GM19240 (cell line): ENCODE measurements at regions not wholly inside any gene's neighbourhood (a gene's known extent, or its start where the extent isn't known, plus 50 kb on each side); places are given as distances from the start of the nearest gene placed in this dataset.

ENCODE experiments used
- DNase-seq: peaks from one replicate; pipeline ENCODE4 v3.0.0; 2011; ENCODE audit warnings: low spot score; ENCODE audit not compliant: insufficient read length

DNA sequence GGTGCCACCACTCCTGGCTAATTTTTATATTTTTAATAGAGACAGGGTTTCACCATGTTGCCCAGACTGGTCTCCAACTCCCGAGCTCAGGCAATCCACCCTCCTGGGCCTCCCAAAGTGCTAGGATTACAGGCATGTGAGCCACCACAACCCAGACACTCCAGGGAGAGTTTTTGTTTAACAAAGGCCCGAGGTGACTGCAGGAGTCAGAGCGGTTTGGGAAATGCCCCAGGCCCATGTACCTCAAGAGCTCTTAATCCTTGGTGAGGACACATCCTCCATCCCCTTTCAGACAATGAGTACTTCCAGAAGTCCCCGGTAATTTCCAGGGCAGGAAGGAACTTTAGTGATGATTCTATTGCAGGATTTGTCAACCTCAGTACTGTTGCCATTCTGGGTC, 176.0 kb downstream of the ESRRB start:
- no peak for DNase-seq

DNA sequence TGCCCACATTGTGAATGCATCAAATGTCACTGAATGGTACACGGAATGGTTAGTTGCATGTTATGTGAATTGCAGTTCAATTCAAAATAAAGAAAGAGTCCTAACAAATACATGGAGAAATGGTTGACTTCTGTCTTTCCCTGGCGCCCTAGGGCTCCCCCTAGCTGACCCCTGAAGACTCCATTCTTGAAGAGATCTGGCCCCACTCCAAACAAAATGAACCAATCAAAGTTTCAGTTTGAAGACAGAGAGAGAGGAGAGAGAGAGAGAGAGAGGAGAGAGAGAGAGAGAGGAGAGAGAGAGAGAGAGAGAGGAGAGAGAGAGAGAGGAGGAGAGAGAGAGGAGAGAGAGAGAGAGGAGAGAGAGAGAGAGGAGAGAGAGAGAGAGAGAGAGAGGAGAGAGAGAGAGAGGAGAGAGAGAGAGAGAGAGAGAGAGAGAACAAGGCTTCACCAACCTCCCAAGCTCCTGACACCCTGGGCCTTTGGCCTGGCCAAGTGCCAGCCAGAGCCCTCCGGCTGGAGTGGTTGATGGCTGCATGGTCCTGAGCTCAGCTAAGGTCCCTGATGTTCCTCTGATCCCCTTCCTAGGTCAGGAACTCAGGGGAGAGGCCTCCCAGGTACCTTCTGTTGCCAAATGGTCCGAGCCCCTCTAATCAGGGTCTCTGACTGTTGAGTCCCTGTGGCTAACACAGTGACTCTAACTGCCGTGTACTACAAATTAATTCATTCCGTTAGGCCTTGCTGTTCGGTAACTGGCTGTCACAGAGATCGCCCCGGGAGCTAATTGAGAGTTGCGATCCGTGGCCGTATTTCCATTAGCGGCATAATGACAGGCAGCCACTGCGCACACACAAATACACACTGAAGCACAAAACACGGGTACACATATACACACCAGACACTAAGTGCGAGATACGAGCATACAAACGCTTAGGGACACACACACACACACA, 188.8 kb downstream of the ESRRB start:
- DNase-seq = no peak

DNA sequence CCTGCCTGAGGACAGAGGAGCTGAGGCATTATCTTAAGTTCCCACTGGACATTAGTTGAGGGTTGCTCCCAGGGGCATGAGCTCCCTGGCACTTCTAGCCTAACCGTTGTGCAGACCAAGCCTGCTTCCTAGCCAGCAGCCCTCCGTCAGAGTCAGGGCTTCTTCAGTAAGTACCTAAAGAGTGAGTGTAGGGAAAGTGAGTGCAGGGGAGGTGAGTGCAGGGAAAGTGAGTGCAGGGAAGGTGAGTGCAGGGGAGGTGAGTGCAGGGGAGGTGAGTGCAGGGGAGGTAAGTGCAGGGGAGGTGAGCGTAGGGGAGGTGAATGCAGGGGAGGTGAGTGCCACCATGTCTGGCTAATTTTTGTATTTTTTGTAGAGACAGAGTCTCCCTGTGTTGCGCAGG, 190.5 kb downstream of the ESRRB start:
- no peak for DNase-seq

DNA sequence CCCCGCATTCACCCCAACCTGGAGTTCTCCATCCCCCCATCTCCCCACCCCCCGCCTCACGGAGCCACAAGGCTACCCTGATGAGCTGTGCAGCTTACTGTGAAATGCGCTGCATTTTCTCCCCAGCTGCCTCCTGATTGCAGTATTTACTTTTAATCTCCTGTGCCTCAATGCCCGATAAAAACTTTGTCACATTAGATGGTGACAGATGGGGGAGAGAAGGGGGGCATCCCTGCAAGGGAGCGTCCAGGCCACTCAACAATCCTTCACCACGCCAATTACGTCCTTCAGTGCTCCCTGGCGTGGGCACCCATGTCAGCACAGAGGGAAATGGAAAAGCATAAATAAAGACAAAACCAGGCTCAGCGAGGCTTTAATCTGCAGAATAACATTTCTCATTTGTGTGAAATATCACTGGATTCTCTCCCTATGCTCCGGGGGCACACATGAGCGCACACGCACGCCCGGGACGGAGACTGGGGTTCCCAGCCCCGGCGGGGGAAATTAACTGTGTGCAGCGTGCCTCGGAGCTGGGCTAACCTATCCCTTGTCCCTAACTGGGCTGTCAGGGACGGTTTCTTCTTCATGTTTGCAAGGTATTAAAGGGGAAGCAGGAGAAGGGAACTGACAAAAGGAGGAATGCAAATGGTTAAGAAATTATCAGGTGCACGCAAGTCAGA, 186.7 kb upstream of the VASH1 start:
- no peak for DNase-seq

DNA sequence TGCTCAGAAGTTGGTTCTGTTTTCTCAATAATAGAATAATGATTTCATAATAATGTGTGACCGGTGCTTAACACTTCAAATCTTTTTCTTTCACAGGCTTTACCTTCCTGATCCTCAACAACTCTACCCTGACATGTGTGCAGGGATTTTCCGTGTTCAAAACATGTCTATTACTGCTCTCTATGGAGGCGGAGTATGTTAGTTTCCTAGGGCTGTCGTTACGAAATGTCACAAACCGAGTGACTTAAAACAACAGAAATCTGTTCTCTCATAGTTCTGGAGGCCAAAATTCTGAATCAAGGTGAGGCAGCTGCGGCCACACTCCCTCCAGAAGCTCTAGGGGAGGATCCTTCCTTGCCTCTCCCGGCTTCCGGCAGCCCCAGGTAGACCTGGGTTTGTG, 186.2 kb upstream of the VASH1 start:
- no peak for DNase-seq

DNA sequence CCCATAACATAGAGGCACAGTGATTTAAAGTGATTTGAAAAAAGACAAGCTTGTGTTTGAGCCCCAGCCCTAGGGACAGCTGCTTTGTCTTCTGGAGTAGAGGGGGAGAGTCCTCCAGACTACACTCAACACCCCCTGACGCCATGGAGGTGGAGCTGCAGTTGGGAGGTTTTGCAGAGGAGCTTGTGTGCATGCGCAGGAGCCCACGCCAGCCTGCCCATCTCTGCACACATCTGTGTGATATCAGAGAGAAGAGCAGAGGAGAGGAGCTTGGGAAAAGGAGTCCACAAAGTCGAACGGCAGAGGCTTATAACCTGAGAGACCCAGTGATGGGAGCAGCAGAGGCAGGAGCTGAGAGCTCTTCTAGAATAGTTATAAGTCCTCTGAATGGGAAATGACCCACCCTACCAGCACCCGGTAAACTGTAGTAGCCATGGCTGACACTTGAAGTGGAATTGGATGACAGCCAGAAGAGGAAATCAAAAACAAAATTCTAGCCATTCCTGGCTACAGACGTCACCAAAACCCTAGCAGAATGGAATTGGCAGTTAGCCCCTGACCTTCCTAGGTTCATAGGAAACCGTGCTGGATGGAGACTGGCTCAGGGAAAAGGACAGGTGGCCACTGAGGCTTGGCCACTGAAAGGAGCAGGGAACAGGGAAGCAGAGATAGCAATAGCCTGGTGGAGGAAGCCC, 185.1 kb upstream of the VASH1 start:
- DNase-seq = no peak

DNA sequence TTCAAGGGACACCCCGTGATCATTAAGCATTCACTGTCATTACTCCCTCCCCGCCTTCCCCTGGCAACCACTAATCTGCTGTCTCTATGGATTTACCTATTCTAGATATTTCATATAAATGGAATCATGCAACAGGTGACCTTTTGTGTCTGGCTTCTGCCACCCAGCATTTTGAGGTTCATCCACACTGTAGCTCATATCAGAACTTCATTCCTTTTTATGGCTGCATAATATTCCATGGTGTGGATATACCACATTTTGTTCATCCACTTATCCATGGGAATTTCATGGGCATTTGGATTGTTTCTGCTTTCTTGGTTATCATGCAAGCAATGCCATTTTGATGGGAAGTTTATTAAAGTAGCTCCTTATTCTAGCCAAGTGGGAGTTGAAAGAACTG, 184.2 kb upstream of the VASH1 start:
- no peak for DNase-seq

DNA sequence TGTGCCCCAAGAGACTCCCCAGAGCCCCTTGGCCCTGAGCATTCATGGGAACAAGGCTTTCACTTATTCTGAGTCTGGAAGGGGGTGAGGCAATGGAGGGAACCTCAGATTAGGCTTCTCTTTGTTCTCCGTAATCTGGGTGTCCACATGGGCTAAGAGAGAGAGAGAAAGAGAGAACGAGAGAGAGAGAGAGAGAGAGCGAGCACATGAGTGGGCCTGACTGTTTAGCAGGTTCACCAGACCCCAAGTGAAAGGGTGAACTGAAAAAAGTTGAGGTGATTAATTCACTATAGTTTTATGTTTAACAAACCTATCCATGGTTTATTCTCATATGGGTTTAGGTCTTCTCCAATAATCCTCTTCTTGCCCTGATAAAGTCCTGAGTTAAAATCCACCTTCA, 183.4 kb upstream of the VASH1 start:
- no peak for DNase-seq

DNA sequence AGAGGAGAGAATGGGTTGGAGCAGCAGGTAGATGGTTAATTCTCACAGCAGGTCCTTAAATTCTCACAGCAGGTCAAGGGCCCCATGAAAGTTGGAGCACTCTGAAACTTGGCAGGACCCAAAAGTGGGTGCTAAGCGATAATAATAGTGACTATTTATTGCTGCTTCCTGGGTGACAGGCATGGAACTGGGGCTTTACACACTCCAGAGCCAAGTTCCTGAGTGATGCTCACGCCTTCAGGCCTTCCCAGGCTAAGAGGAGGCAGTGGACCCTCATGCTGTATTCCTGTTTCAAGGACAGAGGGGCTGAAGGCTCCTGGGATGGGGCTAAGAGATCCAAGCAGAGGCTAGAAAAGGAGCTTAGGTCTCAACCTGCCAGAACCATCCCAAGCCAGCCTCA, 180.9 kb upstream of the VASH1 start:
- DNase-seq = no peak

DNA sequence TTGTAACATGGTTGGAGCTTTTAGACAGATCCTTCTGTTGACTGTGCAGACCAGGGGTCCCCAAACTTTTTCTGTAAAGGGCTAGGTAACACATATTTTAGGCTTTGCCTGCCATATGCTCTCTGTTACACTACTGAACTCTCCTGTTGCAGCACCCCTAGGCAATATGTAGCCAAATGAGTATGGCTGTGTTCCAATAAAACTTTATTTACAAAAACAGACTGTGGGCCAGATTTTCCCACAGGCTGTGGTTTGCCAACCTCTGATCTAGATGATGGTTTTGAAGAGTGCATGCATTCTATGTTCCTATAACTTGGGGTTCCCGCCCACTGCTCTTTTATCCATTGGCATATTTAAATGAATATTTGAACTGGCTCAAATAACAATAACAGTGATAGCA, 180.3 kb upstream of the VASH1 start:
- no peak for DNase-seq

DNA sequence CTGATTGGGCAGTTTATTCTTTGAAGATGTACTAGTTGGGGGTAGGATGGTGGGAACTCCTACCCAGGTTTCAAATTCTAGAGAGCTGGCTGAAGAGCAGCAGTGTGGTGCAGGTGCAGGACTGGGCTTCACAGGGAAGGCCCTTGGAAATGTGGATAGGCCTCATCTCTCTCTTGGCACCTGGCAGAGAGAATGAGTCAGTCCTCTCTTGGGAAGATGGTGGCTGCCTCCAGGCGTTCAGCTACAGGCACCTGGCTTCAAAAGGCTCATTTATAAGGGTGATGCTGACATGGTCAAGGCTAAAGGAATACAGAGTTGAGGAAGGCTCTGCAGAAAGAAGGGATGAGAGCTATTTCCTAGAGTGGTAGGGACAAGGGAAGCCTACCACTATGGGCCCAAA, 179.7 kb upstream of the VASH1 start:
- DNase-seq = no peak

DNA sequence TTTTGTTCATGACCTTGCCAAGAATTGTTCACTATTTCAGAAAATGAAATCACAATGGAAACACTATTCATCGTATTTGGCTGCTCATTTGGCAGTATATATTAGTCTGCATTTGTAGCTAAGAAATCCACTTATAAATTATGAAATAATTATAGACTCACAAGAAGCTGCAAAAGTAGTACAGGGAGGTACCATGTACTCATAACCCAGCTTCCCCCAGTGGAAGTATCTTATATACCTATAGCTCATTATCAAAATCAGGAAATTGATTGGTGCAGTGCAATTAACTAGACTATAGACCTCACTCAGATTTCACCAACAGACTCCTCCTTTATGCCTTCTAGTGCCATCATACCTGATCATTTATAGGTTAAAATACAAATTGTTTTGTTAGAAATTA, 178.8 kb upstream of the VASH1 start:
- DNase-seq = no peak

DNA sequence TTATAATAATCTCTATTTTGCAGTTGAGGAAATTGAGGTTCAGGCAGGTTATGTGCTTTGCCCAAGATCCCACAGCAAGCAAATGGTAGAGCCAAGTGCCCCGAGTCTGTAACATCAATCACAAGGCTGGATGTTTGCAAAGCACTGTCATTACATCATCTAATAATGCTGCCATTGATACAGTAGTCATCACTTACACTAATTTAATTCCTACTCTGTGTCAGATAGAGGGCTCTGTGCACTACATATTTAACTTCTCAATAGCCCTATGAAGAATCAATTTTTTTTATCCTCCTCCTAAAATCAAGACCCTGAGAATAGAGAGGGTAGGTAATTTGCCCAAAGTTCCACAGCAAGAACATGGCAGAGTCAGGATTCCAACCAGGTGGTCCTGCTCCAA, 178.1 kb upstream of the VASH1 start:
- DNase-seq = no peak

DNA sequence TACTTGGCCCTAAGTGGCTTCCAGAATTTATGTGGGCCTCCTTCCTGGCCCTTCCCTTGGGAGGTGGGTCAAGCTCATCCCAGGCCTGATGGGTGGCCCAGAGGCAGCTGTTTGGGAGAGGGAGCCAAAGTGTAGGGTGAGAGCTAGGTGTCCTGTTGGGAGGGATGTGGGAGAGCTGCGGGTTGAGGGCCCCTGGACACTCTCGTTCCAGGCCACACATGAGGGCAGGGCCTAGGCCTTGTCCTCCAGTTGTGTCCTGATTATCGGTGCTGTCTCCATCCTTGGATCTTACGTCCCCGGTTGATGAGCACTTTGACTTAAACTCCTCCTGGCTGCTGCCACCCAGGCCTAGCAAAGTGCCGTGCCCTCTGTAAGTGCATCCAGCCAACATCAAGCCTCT, 177.5 kb upstream of the VASH1 start:
- no peak for DNase-seq

DNA sequence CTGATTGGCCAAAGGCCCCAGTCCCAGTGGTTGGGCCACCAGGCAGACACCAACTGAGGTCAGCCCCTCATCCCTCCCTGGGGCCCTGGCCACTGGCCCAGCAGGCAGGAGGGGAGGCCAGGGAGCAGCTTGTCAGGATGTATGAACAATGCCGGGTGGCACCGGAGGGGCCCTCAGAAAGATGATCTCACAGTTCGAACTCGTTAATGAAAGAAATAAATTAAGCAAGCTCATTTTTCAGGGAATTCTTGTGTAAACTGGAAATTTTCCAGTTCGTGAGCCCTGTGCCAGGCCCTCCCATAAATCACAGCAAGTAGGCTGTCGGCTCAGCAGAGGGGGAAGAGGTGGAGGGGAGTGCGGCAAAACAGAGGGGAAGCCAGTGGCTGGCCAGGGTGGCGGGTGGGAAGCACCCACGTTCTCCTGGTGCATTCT, 177.0 kb upstream of the VASH1 start:
- DNase-seq = no peak

DNA sequence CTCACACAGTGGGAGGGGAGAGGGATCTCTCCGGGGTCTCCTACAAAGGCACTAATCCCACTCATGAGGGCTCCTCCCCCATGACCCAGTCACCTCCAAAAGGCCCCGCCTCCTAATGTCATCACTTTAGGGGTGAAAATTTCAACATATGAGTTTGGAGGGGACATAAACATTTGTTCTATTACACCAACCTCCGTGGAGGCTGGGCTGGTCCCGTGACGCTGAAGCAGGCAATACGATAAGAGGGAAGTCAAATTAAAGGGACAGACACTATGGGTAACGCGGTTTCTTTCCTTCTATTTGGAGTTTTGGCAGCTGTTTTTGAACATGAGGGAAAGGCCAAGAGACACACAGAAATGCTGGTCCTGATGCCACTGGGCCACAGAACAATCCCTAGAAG, 175.7 kb upstream of the VASH1 start:
- no peak for DNase-seq

DNA sequence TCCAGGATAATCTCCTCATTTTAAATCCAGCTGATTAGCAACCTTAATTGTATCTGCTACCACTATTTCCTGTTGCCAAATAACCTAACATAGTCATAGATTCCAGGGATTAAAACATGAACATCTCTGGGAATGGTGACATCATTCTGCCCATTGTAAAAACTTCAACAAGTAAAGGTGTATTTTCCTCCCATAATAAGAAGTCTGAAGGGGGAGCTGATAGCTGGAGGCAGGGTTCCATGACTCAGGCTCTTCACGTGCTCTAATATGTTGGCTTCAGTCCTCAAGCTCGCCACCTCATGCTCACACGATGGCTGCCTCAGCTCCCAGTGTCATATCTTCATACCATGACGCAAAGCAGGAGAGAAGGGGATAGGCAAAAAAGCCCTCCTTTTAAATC, 172.0 kb upstream of the VASH1 start:
- no peak for DNase-seq

DNA sequence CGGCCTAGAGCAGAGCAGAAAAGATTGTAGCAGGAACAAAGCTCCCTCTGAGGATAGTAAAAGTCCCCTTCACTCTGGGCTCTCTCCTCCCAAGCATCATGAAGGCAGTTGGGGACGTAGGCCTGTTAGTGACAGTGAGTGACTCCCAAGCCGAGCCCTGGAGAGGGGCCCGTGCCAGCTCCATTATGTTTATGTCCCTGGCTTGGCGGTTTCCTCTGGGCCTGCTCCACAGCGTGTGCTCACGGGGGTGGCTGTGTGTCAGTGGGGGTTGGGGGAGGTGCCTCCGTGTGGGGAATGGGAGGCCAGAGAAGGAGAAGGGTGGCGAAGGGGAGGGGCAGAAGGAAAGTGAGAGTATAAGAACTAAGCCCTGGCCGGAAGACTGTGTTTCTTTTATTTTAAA, 170.0 kb upstream of the VASH1 start:
- DNase-seq = no peak

DNA sequence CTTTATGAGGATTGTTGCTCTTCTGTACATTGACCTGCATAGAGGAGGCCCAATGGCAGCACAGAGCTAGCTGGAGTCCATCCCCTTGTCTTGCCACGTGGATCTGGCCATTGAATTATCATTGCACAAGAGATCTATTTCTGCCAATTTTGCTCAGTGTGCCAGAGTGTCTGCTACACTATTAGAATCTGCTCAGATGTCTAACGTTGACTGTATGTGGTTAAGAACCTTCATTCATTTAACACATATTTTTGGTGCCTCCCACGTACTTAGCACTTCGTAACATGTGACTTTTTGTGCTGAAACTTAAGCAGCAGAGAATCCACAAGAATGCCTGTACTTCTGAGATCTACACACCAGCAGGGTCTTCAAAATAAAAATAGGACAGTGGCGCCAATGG, 166.0 kb upstream of the VASH1 start:
- DNase-seq = no peak

DNA sequence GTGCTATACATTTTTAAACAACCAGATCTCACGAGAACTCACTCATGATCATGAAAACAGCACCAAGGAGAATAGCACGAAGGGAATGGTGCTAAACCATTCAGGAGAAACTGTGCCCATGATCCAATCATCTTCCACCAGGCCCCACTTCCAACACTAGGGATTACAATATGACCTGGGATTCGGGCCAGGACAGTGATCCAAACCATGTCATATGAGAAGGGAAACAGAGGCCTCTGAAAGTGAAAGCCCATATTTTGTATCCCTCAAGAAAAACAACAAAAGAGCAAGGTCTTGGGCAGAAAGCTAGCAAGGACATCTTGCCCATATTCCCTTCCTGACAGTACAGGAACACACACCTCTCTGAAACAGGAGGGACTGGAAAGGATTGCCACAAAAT, 163.9 kb upstream of the VASH1 start:
- no peak for DNase-seq

DNA sequence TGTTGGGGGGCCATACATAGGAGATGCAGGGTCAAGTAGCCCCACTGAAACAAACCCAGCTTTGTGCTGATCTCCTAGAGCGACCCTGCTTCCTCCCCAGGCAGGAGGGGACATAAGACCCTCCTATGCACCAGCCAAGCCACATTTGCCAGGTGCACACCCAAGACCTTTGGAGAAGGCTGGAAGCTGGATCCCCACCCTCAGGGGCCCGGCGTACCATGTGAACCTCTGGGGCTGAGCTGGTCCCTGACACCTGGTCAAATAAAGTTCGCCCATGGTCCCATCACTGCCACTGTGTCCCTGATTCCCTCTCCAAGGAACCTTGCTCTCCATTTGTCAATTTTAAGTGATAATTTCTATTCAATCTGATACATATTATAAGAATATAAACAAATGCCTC, 162.1 kb upstream of the VASH1 start:
- no peak for DNase-seq

DNA sequence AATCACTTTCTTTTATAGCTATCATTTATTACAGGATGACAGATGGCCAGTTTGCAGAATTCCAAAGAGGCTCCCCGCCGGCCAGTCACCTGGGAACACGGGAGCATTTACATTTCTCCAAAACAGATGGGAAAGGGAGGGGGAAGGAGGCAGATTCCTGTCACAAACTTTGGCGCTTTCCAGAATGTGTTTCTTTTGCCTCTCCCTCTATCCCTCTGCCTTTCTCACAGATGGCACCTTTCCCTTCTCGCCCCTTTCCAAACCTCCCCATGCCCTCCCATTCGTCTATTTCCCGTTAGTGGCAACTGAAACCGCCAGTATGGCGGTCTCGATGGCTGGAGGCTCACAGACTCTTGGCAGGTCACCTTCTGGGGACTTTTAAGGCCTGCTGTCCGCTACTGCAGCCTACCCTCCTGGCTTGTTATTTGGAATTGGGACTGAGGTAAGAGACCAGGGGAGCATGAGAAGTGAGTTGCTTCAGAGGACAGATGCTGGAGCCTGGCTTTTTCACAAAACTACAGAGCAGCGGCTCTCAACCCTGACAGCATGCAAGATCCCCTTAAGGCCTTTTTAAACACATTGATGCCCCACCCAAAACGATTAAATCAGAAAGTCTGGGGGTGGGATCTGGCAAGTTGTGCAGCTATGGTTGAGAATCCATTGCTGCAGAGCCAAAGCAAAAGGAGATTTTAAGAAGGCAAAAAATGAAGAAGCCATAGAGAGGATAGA, 161.5 kb upstream of the VASH1 start:
- no peak for DNase-seq
